HCT116 (cell line): ENCODE measurements at regions not wholly inside any gene's neighbourhood (a gene's known extent, or its start where the extent isn't known, plus 50 kb on each side); places are given as distances from the start of the nearest gene placed in this dataset.

ENCODE experiments used
- ATAC-seq: fragments of 200-7000 bp; cut with Tn5 transposase; 2 replicates; pipeline ENCODE4 v1.9.1; 2020; ENCODE audit warnings: mild to moderate bottlenecking, moderate library complexity
- BruUV-seq: library from RNA; stranded (reverse); fragments of 400-500 nt; replicated peaks from 2 replicates; lab custom pipeline; 2021; lab: Mats Ljungman, UMichigan
- CTCF ChIA-PET: fragments of 300-600 bp; sonication (Branson Sonifier 250); formaldehyde crosslinking; loops from one replicate; lab custom pipeline; 2021; ENCODE audit warnings: antibody characterized with exemption; lab: Charles Lee
- POLR2A ChIA-PET: fragments of 300-600, 350-600 bp; sonication (Branson Sonifier 250); formaldehyde crosslinking; loops from one replicate; lab custom pipeline; 2021; ENCODE audit warnings: antibody characterized with exemption; lab: Charles Lee
- RAD21 ChIA-PET, 2 experiments: fragments of 300-600 bp; sonication (Branson Sonifier 250); formaldehyde crosslinking; loops; one replicate each; lab custom pipeline; 2023; ENCODE audit warnings: low total read pairs in 2 of 2; ENCODE audit not compliant: uncharacterized antibody in 2 of 2, unreplicated experiment in 2 of 2, low non-redundant PET in 1 of 2; lab: Charles Lee
- DNase-seq: peaks from one replicate; pipeline ENCODE4 v3.0.0-alpha.2; 2010; ENCODE audit warnings: low read depth, low spot score
- H2AFZ ChIP-seq: fragments of 200-600 bp; shearing (Covaris generic), sonication (generic); 2 replicates; pipeline ENCODE4 v1.6.1; 2017; ENCODE audit warnings: low read depth, mixed run types, mixed read lengths, antibody characterized with exemption, low read length; ENCODE audit not compliant: poor library complexity, severe bottlenecking
- H3K27ac ChIP-seq: 2 replicates; pipeline ENCODE4 v1.5.1; 2012; ENCODE audit warnings: low read depth, low read length
- H3K27me3 ChIP-seq: fragments of 200-600 bp; sonication (generic); 2 replicates; pipeline ENCODE4 v1.6.1; 2016; ENCODE audit warnings: mixed run types, low read length, mixed read lengths; ENCODE audit not compliant: insufficient read depth
- H3K36me3 ChIP-seq, 2 experiments: fragments of 200-500 bp in 1 of 2; fragments of 200-600 bp in 1 of 2; sonication (Bioruptor generic) in 1 of 2; sonication (generic) in 1 of 2; 2 replicates each; pipeline versions ENCODE4 v1.5.1 to v1.6.1; 2014 to 2016; ENCODE audit warnings: low read length in 2 of 2, inconsistent platforms in 1 of 2, mixed read lengths in 1 of 2, mixed run types in 1 of 2; ENCODE audit not compliant: insufficient read depth in 2 of 2, control insufficient read depth in 1 of 2
- H3K4me1 ChIP-seq, 2 experiments: fragments of 200-600 bp in 1 of 2; sonication (generic) in 1 of 2; 2 replicates each; pipeline versions ENCODE4 v1.5.1 to v1.6.1; 2012 to 2017; ENCODE audit warnings: low read length in 2 of 2, inconsistent platforms in 1 of 2, mild to moderate bottlenecking in 1 of 2, mixed read lengths in 1 of 2, mixed run types in 1 of 2, moderate library complexity in 1 of 2; ENCODE audit not compliant: insufficient read depth in 2 of 2, control insufficient read depth in 1 of 2
- H3K4me2 ChIP-seq: fragments of 200-600 bp; sonication (generic); 2 replicates; pipeline ENCODE4 v1.6.1; 2017; ENCODE audit warnings: mixed run types, low read length, mixed read lengths
- H3K4me3 ChIP-seq, 2 experiments: fragments of 200-600 bp in 1 of 2; sonication (generic) in 1 of 2; replicated peaks in 1 of 2; 2 replicates each; pipeline ENCODE4 v1.5.1; 2011 to 2016; ENCODE audit warnings: low read length in 2 of 2, control low read depth in 1 of 2, low read depth in 1 of 2, mild to moderate bottlenecking in 1 of 2, mixed read lengths in 1 of 2, mixed run types in 1 of 2
- H3K79me2 ChIP-seq: fragments of 200-600 bp; sonication (generic); 2 replicates; pipeline ENCODE4 v1.6.1; 2017; ENCODE audit warnings: mild to moderate bottlenecking, mixed run types, low read length, moderate library complexity, mixed read lengths; ENCODE audit not compliant: insufficient read depth
- H3K9ac ChIP-seq: fragments of 200-600 bp; sonication (generic); 2 replicates; pipeline ENCODE4 v1.6.1; 2016; ENCODE audit warnings: low read length, mixed read lengths
- H3K9me2 ChIP-seq: fragments of 200-600 bp; sonication (generic), shearing (Covaris generic); 2 replicates; pipeline ENCODE4 v1.6.1; 2017; ENCODE audit warnings: mixed run types, mild to moderate bottlenecking, moderate library complexity; ENCODE audit not compliant: insufficient read depth
- H3K9me3 ChIP-seq, 2 experiments: fragments of 200-500 bp in 1 of 2; fragments of 200-600 bp in 1 of 2; sonication (Bioruptor generic) in 1 of 2; sonication (generic) in 1 of 2; 2 replicates each; pipeline ENCODE4 v1.6.1; 2014 to 2017; ENCODE audit warnings: low read length in 2 of 2, mixed read lengths in 2 of 2, inconsistent platforms in 1 of 2, low read depth in 1 of 2, mild to moderate bottlenecking in 1 of 2, mixed run types in 1 of 2, moderate library complexity in 1 of 2; ENCODE audit not compliant: control insufficient read depth in 1 of 2, insufficient read depth in 1 of 2
- H4K20me1 ChIP-seq: fragments of 200-600 bp; sonication (generic), shearing (Covaris generic); 2 replicates; pipeline ENCODE4 v1.6.1; 2017; ENCODE audit warnings: mixed run types, mild to moderate bottlenecking, moderate library complexity; ENCODE audit not compliant: insufficient read depth
- CBX3 ChIP-seq: IDR thresholded peaks from 2 replicates; pipeline ENCODE4 v1.6.1; 2012; ENCODE audit warnings: low read depth
- CEBPB ChIP-seq: IDR thresholded peaks from 2 replicates; pipeline ENCODE4 v1.6.1; 2012; ENCODE audit warnings: low read depth
- ELF1 ChIP-seq: IDR thresholded peaks from 2 replicates; pipeline ENCODE4 v1.6.1; 2012; ENCODE audit warnings: low read depth, borderline replicate concordance
- FOSL1 ChIP-seq: IDR thresholded peaks from 2 replicates; pipeline ENCODE4 v1.6.1; 2012; ENCODE audit warnings: low read depth
- POLR2A ChIP-seq: IDR thresholded peaks from 2 replicates; pipeline ENCODE4 v1.7.0; 2011; ENCODE audit warnings: borderline replicate concordance; ENCODE audit not compliant: insufficient read depth, insufficient read length; ENCODE audit errors: extremely low read depth
- POLR2AphosphoS5 ChIP-seq: IDR thresholded peaks from 2 replicates; pipeline ENCODE4 v1.6.1; 2011; ENCODE audit warnings: mild to moderate bottlenecking, low read depth, low read length, moderate library complexity
- RAD21 ChIP-seq: IDR thresholded peaks from 2 replicates; pipeline ENCODE4 v1.6.1; 2012; ENCODE audit warnings: low read depth, mild to moderate bottlenecking
- SP1 ChIP-seq: IDR thresholded peaks from 2 replicates; pipeline ENCODE4 v1.6.1; 2012; ENCODE audit warnings: low read depth
- intact Hi-C: fragments of 100-400 bp; cut with micrococcal nuclease; formaldehyde crosslinking; loops from 2 replicates; pipeline ENCODE4 v1.10.0; 2022

DNA sequence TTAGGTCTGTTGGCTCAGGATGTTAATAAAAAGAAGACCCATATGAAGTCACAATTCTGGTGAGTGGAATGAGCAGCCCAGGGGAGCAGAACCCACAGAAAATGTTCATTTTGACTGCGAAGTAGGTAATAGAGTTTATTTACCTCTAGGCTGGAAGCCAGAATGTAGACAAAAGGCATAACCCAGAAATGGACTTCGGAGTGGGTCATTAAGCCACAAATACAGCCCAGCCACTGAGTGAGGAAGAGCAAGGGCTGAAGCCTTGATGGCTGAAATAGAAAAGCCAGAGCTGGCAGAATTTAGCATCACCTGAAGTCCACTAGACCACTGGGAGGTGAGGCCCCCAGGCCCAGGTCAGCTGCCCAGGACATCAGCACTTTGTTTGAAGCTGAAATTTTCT, 168.0 kb downstream of the NXNL2 start:
- BruUV-seq, result no TSS peak
- DNase-seq (no peak), ATAC-seq (no peak)
- POLR2A ChIA-PET, result no interaction called here
- no peak for TF ChIP-seq RAD21
- TF ChIP-seq POLR2AphosphoS5, result no peak
- no peak for TF ChIP-seq CEBPB
- no peak for TF ChIP-seq POLR2A
- no peak for TF ChIP-seq CBX3
- TF ChIP-seq FOSL1, result no peak
- Histone ChIP-seq H3K4me2 (no peak overlapping the region), H4K20me1 (no peaks in the 10 kb centered on the region), H3K9ac (no peak overlapping the region), H3K4me1 (no peaks in the 10 kb centered on the region), H3K27me3 (no peaks in the 10 kb centered on the region), H3K4me3 (no peak overlapping the region), H3K9me2 (no peaks in the 10 kb centered on the region), H3K27ac (no peak overlapping the region), H3K9me3 (no peaks in the 10 kb centered on the region), H3K79me2 (no peaks in the 10 kb centered on the region), H2AFZ (no peak overlapping the region), H3K36me3 (no peaks in the 10 kb centered on the region)
- CTCF ChIA-PET, result no interaction called here
- RAD21 ChIA-PET, result no interaction called here
- intact Hi-C loops, result no loop called here

DNA sequence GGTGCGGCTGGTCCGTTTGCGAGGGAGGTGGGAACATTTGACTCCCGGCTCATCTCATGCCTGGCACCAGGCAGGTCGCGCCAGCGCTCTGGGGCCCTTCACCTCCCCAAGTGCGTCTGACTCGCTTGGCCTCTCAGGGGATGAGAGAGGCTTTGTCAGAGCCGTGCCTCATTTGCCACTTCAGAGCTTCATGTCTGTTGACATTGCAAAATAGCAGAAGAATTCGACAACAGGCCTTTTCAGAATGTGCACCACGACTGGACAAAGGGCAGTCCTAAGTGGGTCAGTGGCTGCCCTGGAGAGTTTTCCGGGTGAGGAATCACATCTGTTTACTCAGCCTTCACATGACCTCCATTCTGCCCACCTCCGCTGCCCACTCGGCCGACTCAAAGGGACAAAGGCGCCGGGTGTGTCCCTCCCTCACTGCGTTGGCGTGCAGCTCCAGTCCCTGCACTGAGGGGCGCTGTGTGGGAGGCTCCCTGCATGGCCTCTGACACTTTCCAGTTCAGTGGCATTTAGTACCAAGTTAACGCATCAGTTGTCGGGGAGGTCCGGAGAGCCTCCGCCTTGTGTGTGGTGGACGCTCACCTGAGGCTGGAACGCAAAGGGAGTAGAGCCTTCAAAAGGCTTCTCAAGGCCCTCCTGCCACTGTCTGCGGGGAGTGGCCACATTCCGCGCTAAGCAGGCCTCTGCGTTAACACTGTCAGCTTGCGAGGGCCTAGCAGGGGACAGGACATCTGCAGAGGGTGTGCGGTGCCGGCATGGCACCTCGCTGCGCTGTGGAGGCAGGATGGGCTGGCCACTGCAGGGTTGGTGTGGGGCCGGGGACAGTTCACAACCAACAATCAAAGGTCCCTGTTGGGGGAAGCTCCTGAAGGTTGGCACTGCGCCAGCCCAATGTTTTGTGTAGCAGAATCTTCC, 171.5 kb downstream of the NXNL2 start:
- ATAC-seq (no peak), DNase-seq (no peak)
- Histone ChIP-seq H3K9me3 (no peaks in the 10 kb centered on the region), H3K9ac (no peak overlapping the region), H3K4me2 (no peak overlapping the region), H3K27ac (no peak overlapping the region), H3K36me3 (no peaks in the 10 kb centered on the region), H2AFZ (no peak overlapping the region), H3K9me2 (no peaks in the 10 kb centered on the region), H3K4me1 (no peaks in the 10 kb centered on the region), H3K27me3 (no peaks in the 10 kb centered on the region), H3K4me3 (no peak overlapping the region), H4K20me1 (no peaks in the 10 kb centered on the region), H3K79me2 (no peaks in the 10 kb centered on the region)
- ChIA-PET POLR2A (no interaction called here), RAD21 (no interaction called here), CTCF (no interaction called here)
- intact Hi-C loops, result no loop called here
- BruUV-seq, result no TSS peak
- TF ChIP-seq ELF1 (no peak), SP1 (no peak)
